H1 (cell line): ENCODE measurements at regions not wholly inside any gene's neighbourhood (a gene's known extent, or its start where the extent isn't known, plus 50 kb on each side); places are given as distances from the start of the nearest gene placed in this dataset.

ENCODE experiments used
- CTCF ChIA-PET: fragments of 300-600 bp; sonication (Branson Sonifier 250); formaldehyde crosslinking; loops from one replicate; lab custom pipeline; 2021; ENCODE audit not compliant: partially characterized antibody; lab: Charles Lee
- POLR2A ChIA-PET: fragments of 300-600 bp; sonication (Branson Sonifier 250); formaldehyde crosslinking; loops from one replicate; lab custom pipeline; 2021; ENCODE audit warnings: inconsistent platforms; ENCODE audit not compliant: partially characterized antibody; lab: Charles Lee
- DNase-seq, 2 experiments: peaks; one replicate each; pipeline versions ENCODE4 v3.0.0 to v3.0.0-alpha.2; 2010 to 2022; ENCODE audit warnings: low spot score in 2 of 2, low read depth in 1 of 2, mixed read lengths in 1 of 2
- FAIRE-seq: peaks from 2 replicates; lab custom pipeline; 2011; peaks lifted over from hg19 to GRCh38; lab: Jason Lieb, UNC
- H2AFZ ChIP-seq: 2 replicates; pipeline ENCODE4 v1.8.1; 2012; ENCODE audit warnings: low read length, inconsistent platforms
- H2AK5ac ChIP-seq: 2 replicates; pipeline ENCODE4 v1.6.1; 2013; ENCODE audit warnings: low read depth, low read length
- H2BK120ac ChIP-seq: replicated peaks from 2 replicates; pipeline ENCODE3; 2013; ENCODE audit warnings: low read depth, low read length, inconsistent platforms
- H2BK12ac ChIP-seq: 2 replicates; pipeline ENCODE4 v1.6.1; 2013; ENCODE audit warnings: low read depth, low read length
- H2BK15ac ChIP-seq: 2 replicates; pipeline ENCODE4 v1.6.1; 2013; ENCODE audit warnings: low read length
- H2BK20ac ChIP-seq: 2 replicates; pipeline ENCODE4 v1.6.1; 2013; ENCODE audit warnings: low read length
- H2BK5ac ChIP-seq: 2 replicates; pipeline ENCODE4 v1.6.1; 2013; ENCODE audit warnings: low read depth, low read length
- H3K14ac ChIP-seq: 2 replicates; pipeline ENCODE4 v1.6.1; 2013; ENCODE audit warnings: inconsistent platforms; ENCODE audit not compliant: insufficient read length
- H3K18ac ChIP-seq: 2 replicates; pipeline ENCODE4 v1.6.1; 2013; ENCODE audit warnings: low read length; ENCODE audit errors: extremely low read depth
- H3K23ac ChIP-seq: 2 replicates; pipeline ENCODE4 v1.6.1; 2013; ENCODE audit warnings: inconsistent platforms; ENCODE audit not compliant: insufficient read length
- H3K23me2 ChIP-seq: 2 replicates; pipeline ENCODE4 v1.6.1; 2013; ENCODE audit warnings: low read depth, low read length
- H3K27ac ChIP-seq: 2 replicates; pipeline ENCODE4 v1.6.1; 2011; ENCODE audit warnings: low read depth, low read length, inconsistent platforms
- H3K27me3 ChIP-seq, 4 experiments: replicated peaks in 1 of 4; 1 replicate in 1 of 4; 2 replicates in 3 of 4; pipeline versions ENCODE4 v1.6.1 to v1.8.1; 2011 to 2013; ENCODE audit warnings: low read length in 3 of 4, mild to moderate bottlenecking in 3 of 4, inconsistent platforms in 2 of 4, mixed read lengths in 2 of 4, moderate library complexity in 1 of 4; ENCODE audit not compliant: control insufficient read depth in 3 of 4, insufficient read depth in 3 of 4; ENCODE audit errors: extremely low read depth in 1 of 4
- H3K36me3 ChIP-seq, 4 experiments: 2 replicates each; pipeline versions ENCODE4 v1.6.1 to v1.8.1; 2011 to 2013; ENCODE audit warnings: mild to moderate bottlenecking in 4 of 4, low read length in 3 of 4, moderate library complexity in 2 of 4, control low read depth in 1 of 4, inconsistent platforms in 1 of 4; ENCODE audit not compliant: insufficient read depth in 4 of 4, control insufficient read depth in 2 of 4
- H3K4ac ChIP-seq: replicated peaks from 2 replicates; pipeline ENCODE3; 2013; ENCODE audit warnings: low read length, low read depth, mixed read lengths, inconsistent platforms; ENCODE audit not compliant: insufficient read length
- H3K4me1 ChIP-seq, 4 experiments: replicated peaks in 1 of 4; 1 replicate in 1 of 4; 2 replicates in 3 of 4; pipeline versions ENCODE4 v1.6.1 to v1.8.1; 2011 to 2013; ENCODE audit warnings: low read length in 3 of 4, inconsistent platforms in 2 of 4, mixed read lengths in 1 of 4; ENCODE audit not compliant: insufficient read depth in 4 of 4, control insufficient read depth in 3 of 4
- H3K4me2 ChIP-seq, 2 experiments: 2 replicates each; pipeline versions ENCODE4 v1.6.1 to v1.8.1; 2011 to 2013; ENCODE audit warnings: low read depth in 2 of 2, low read length in 2 of 2, control low read depth in 1 of 2, inconsistent platforms in 1 of 2, mild to moderate bottlenecking in 1 of 2; ENCODE audit not compliant: insufficient read depth in 1 of 2
- H3K4me3 ChIP-seq, 4 experiments: fragments of 200-600, 300-600 bp in 1 of 4; sonication (generic), shearing (Covaris generic), sonication (Bioruptor Twin) in 1 of 4; 2 replicates each; pipeline versions ENCODE4 v1.5.1 to v1.8.1; 2011 to 2016; ENCODE audit warnings: low read length in 4 of 4, low read depth in 3 of 4, control low read depth in 2 of 4, inconsistent platforms in 2 of 4, mild to moderate bottlenecking in 2 of 4, mixed read lengths in 1 of 4, moderate library complexity in 1 of 4; ENCODE audit not compliant: insufficient read depth in 2 of 4; ENCODE audit errors: extremely low read depth in 1 of 4
- H3K56ac ChIP-seq: replicated peaks from 2 replicates; pipeline ENCODE3; 2013; ENCODE audit warnings: low read depth, mild to moderate bottlenecking, mixed read lengths, low read length, inconsistent platforms; ENCODE audit not compliant: insufficient read length
- H3K79me1 ChIP-seq: 2 replicates; pipeline ENCODE4 v1.6.1; 2013; ENCODE audit warnings: low read depth, low read length, control low read depth
- H3K79me2 ChIP-seq, 2 experiments: 2 replicates each; pipeline versions ENCODE4 v1.6.1 to v1.8.1; 2012 to 2013; ENCODE audit warnings: low read length in 2 of 2, mild to moderate bottlenecking in 2 of 2, inconsistent platforms in 1 of 2; ENCODE audit not compliant: insufficient read depth in 2 of 2, control insufficient read depth in 1 of 2
- H3K9ac ChIP-seq, 4 experiments: replicated peaks in 1 of 4; 1 replicate in 1 of 4; 2 replicates in 3 of 4; pipeline versions ENCODE4 v1.6.1 to v1.8.1; 2011 to 2013; ENCODE audit warnings: low read depth in 3 of 4, low read length in 3 of 4, control low read depth in 2 of 4, mild to moderate bottlenecking in 2 of 4, moderate library complexity in 2 of 4, inconsistent platforms in 1 of 4; ENCODE audit errors: extremely low read depth in 1 of 4
- H3K9me3 ChIP-seq, 2 experiments: 2 replicates each; pipeline versions ENCODE4 v1.6.1 to v1.8.1; 2012 to 2013; ENCODE audit warnings: mild to moderate bottlenecking in 2 of 2, moderate library complexity in 2 of 2, control low read depth in 1 of 2, inconsistent platforms in 1 of 2, low read depth in 1 of 2, low read length in 1 of 2, mixed read lengths in 1 of 2; ENCODE audit not compliant: insufficient read depth in 2 of 2
- H4K20me1 ChIP-seq, 2 experiments: replicated peaks in 1 of 2; 2 replicates each; pipeline versions ENCODE3 to v1.8.1; 2011 to 2013; ENCODE audit warnings: inconsistent platforms in 2 of 2, low read length in 2 of 2, mild to moderate bottlenecking in 1 of 2; ENCODE audit not compliant: insufficient read depth in 2 of 2, control insufficient read depth in 1 of 2
- H4K5ac ChIP-seq: 2 replicates; pipeline ENCODE4 v1.6.1; 2013; ENCODE audit warnings: low read length, low read depth, mixed read lengths, inconsistent platforms; ENCODE audit not compliant: insufficient read length
- H4K8ac ChIP-seq: 2 replicates; pipeline ENCODE4 v1.8.0; 2013; ENCODE audit warnings: mild to moderate bottlenecking, moderate library complexity, low read length, inconsistent platforms; ENCODE audit not compliant: insufficient read depth; ENCODE audit errors: extremely low read depth
- H4K91ac ChIP-seq: replicated peaks from 2 replicates; pipeline ENCODE3; 2013; ENCODE audit warnings: low read length, mixed read lengths, inconsistent platforms; ENCODE audit not compliant: insufficient read length
- KDM5A ChIP-seq: fragments of 200-600 bp; IDR thresholded peaks from 2 replicates; pipeline ENCODE4 v1.7.1; 2012; ENCODE audit warnings: mild to moderate bottlenecking, low read length, inconsistent platforms, mixed read lengths
- SAP30 ChIP-seq: fragments of 300-600 bp; sonication (generic); IDR thresholded peaks from 2 replicates; pipeline ENCODE4 v1.7.1; 2012; ENCODE audit warnings: low read length, moderate library complexity, mild to moderate bottlenecking, inconsistent platforms; ENCODE audit not compliant: insufficient read depth, insufficient replicate concordance
- SUZ12 ChIP-seq: fragments of 200-600 bp; sonication (generic); IDR thresholded peaks from 2 replicates; pipeline ENCODE4 v1.6.1; 2012; ENCODE audit warnings: mild to moderate bottlenecking, inconsistent platforms, low read length, moderate library complexity, mixed read lengths
- WGBS, 2 experiments: shearing (Covaris generic) in 1 of 2; methylation state at CpG; one replicate each; pipeline versions ENCODE4 v1.1.6 to v1.1.7; 2013 to 2015; ENCODE audit warnings: low lambda C conversion rate in 2 of 2, mixed read lengths in 2 of 2, inconsistent platforms in 1 of 2, low coverage in 1 of 2, missing lambda C conversion rate in 1 of 2; ENCODE audit not compliant: insufficient replicate concordance in 2 of 2, insufficient coverage in 1 of 2, insufficient read length in 1 of 2; ENCODE audit errors: extremely low coverage in 1 of 2, missing lambda C conversion rate in 1 of 2; 5-methylcytosine and 5-hydroxymethylcytosine counted together
- TF ChIP-seq, protein P1 (sequence below): IDR thresholded peaks from 2 replicates; pipeline ENCODE4 v1.6.1; 2011; ENCODE audit warnings: low read length, improper control_type of control experiment

DNA sequence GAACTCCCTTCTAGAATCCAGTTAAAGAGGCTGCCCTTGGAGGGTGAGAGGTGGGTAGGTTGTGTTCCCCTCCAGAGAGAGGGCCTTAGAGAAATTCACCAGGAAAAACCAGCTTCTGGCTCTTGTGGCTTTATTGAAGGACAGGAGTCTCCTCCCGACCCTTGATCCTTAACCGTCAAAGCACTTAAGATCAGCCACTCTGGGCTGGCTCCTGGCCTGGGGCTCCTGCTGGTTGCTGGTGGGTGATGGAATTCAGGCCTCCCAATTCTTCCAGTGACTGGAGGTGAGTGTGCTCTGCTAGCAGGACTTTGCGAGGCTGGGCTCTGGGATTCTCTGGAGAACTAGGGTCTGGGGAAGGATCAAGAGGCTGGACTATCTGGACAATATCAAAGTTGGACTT, 75.6 kb upstream of the LGSN start:
- Histone ChIP-seq H3K4ac (no peak overlapping the region), H2AK5ac (no peak overlapping the region), H3K9me3 (no peaks in the 10 kb centered on the region; a peak in 1 of 4 replicates), H3K4me1 (no peaks in the 10 kb centered on the region), H4K8ac (no peak overlapping the region), H3K4me3 (no peak overlapping the region), H2BK5ac (no peak overlapping the region), H2BK15ac (no peak overlapping the region), H3K79me1 (no peaks in the 10 kb centered on the region), H3K79me2 (no peaks in the 10 kb centered on the region), H3K27me3 (no peaks in the 10 kb centered on the region), H4K5ac (no peak overlapping the region), H3K23me2 (no peaks in the 10 kb centered on the region), H2BK120ac (no peak overlapping the region), H3K14ac (no peak overlapping the region), H3K23ac (no peak overlapping the region), H3K27ac (no peak overlapping the region), H2BK12ac (no peak overlapping the region), H2BK20ac (no peak overlapping the region), H3K4me2 (no peak overlapping the region), H4K91ac (no peak overlapping the region), H2AFZ (no peak overlapping the region), H4K20me1 (no peaks in the 10 kb centered on the region), H3K9ac (no peak overlapping the region), H3K18ac (no peak overlapping the region), H3K56ac (no peak overlapping the region), H3K36me3 (no peaks in the 10 kb centered on the region)
- POLR2A ChIA-PET = no interaction called here
- no peak for DNase-seq
- CTCF ChIA-PET = interaction anchor here (1.6 kb wide), 1 partner anchor 10 kb away, joined by 3 read pairs; no protein-coding TSS in a partner anchor
- no peak for FAIRE-seq
- 87% methylated on average over 3 of the region's 3 CpGs; no CpG with 5 or more reads in 1 of the 2 experiments for WGBS, 2 experiments
- TF ChIP-seq, protein P1, sequence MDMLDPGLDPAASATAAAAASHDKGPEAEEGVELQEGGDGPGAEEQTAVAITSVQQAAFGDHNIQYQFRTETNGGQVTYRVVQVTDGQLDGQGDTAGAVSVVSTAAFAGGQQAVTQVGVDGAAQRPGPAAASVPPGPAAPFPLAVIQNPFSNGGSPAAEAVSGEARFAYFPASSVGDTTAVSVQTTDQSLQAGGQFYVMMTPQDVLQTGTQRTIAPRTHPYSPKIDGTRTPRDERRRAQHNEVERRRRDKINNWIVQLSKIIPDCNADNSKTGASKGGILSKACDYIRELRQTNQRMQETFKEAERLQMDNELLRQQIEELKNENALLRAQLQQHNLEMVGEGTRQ = no peak
- no peak for TF ChIP-seq KDM5A
- TF ChIP-seq SAP30 = no peak
- no peak for TF ChIP-seq SUZ12
